RWPE1 (cell line): ENCODE measurements at regions not wholly inside any gene's neighbourhood (a gene's known extent, or its start where the extent isn't known, plus 50 kb on each side); places are given as distances from the start of the nearest gene placed in this dataset.
A peak's percentile ranks its signal among the peaks of the same experiment; 100 is the strongest.

Experiments used
- CTCF ChIA-PET: fragments of 350-600 bp; sonication (Branson Sonifier 250); formaldehyde crosslinking; extraction: SDS; loops from one replicate; lab custom pipeline; 2021; lab: Yijun Ruan, JAX
- POLR2A ChIA-PET: fragments of 400-600 bp; formaldehyde crosslinking; extraction: SDS; loops from one replicate; lab custom pipeline; 2020; ENCODE audit warnings: antibody characterized with exemption; ENCODE audit not compliant: low non-redundant PET; lab: Yijun Ruan, JAX
- DNase-seq: peaks from one replicate; pipeline ENCODE4 v3.0.0; 2012; ENCODE audit warnings: low spot score
- H3K27ac ChIP-seq: fragments of 450-650 bp; 2 replicates; pipeline ENCODE4 v1.5.1; 2017
- TF ChIP-seq, protein P1 (sequence below): fragments of 450-650 bp; conservative IDR thresholded peaks from 2 replicates; pipeline ENCODE4 v1.5.1; 2017; ENCODE audit warnings: low read depth, mild to moderate bottlenecking

DNA sequence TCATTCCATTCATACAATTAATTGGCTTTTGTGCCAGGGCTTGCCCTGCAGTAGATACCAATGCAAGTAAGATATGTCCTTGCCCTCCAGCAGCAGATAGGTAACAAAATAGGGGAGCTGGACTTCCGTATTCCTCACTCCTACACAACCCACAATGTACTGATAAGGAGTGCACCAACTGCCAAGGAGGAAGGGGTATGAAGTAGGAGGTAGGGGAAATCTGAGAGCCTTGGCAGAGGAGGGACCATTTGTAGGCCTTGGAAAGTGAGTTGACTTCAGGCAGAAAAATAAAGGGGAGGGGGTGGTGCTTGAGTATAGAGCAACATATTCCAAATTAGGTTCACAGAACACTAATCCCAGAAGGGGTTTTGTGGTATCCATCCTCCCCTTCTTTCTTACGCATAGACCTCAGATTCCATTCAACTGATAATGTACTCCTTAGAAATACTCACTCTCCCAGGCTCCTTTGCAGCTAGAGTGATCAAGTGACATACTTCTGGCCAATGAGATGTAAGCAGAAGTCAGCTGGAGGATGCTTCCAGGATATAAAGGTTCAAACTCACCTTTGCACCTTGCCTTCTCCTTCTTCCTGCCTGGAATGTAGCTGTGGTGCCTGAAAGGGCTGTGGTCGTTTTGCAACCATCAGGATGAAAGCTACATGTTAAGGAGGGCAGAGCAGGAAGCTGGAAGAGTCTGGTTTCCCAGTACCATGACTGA lies 127.1 kb upstream of the SMAD3 start:
- TF ChIP-seq, protein P1, sequence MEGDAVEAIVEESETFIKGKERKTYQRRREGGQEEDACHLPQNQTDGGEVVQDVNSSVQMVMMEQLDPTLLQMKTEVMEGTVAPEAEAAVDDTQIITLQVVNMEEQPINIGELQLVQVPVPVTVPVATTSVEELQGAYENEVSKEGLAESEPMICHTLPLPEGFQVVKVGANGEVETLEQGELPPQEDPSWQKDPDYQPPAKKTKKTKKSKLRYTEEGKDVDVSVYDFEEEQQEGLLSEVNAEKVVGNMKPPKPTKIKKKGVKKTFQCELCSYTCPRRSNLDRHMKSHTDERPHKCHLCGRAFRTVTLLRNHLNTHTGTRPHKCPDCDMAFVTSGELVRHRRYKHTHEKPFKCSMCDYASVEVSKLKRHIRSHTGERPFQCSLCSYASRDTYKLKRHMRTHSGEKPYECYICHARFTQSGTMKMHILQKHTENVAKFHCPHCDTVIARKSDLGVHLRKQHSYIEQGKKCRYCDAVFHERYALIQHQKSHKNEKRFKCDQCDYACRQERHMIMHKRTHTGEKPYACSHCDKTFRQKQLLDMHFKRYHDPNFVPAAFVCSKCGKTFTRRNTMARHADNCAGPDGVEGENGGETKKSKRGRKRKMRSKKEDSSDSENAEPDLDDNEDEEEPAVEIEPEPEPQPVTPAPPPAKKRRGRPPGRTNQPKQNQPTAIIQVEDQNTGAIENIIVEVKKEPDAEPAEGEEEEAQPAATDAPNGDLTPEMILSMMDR: no peak
- CTCF ChIA-PET: no interaction called here
- H3K27ac ChIP-seq: no peak overlapping the region
- no peak for DNase-seq
- POLR2A ChIA-PET: no interaction called here

DNA sequence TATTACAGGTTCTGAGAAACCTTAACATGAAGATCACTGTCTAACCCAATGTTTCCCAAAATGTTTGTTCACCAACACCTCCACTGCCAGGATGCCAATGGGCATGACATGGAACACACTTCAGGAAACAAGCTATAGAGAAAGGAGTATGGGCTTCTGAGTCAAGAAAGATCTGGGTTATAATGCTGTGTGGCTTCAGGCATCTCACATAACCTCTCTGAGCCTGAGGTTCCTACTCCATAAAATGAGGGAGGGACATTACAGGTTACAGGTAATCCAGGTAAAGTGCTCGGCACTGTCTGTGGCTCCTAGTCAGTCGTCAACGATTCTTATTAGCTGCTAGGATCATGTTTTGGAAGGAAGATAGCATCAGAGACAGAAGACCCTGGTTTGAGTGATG lies 126.4 kb upstream of the SMAD3 start:
- CTCF ChIA-PET: no interaction called here

DNA sequence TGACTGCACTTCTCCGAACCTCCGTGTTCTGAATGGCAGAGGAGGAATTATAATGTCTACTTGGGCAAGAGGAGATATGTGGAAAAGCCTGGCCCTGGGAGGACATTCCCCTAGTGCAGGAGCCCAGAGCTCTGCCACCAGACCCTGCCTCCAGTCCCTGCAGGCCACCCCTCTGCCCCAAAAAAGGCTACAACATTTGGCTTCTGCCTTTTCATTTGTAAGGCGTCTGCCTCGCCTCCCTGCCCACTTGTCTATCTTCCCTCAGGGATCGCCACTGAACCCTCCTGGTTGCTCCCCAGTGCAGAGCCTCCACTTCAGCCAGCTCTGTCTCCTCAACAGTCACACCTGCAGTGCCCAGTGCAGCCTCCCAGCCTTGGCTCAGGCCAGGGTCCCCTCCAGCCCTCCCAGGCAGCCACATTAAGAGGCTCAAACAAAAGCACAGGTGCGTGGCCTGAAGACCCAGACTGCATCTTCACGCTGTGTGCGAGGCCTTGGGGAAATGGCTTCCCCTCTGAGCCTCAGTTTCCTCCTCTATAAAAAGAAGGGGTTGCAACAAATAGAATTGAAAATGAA lies 125.9 kb upstream of the SMAD3 start:
- DNase-seq: no peak
- TF ChIP-seq, protein P1: no peak
- H3K27ac ChIP-seq: no peak overlapping the region
- CTCF ChIA-PET: no interaction called here
- POLR2A ChIA-PET: no interaction called here

More for the DNA sequence above, 126.4 kb upstream of the SMAD3 start:
- TF ChIP-seq, protein P1: no peak
- no peak overlapping the region for H3K27ac ChIP-seq
- POLR2A ChIA-PET: no interaction called here
- DNase-seq: no peak

DNA sequence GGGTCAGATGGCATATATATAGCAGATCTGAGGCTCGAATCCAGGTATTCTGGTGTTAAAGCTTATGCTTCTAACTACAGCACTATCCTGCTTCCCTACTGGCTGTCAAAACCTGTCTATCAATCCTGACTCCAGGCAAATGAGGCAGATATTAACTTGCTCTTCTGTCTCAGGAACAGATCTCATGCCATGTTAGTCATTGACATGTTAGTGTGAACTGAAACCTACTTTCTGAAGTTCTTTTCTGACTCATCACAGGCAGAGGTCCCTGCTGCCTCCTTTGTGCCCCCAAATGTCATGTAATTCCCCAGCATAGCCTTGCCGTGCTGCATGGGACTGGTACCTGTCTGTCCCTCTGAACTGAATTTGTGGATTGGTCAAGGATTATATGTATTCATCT lies 125.0 kb upstream of the SMAD3 start:
- H3K27ac ChIP-seq: no peak overlapping the region
- DNase-seq: peak; percentile 26
- ChIA-PET CTCF (interaction anchor here (0.5 kb wide), 1 partner anchor 358 kb away, joined by 3 read pairs; no protein-coding TSS in a partner anchor), POLR2A (no interaction called here)
- TF ChIP-seq, protein P1: no peak

DNA sequence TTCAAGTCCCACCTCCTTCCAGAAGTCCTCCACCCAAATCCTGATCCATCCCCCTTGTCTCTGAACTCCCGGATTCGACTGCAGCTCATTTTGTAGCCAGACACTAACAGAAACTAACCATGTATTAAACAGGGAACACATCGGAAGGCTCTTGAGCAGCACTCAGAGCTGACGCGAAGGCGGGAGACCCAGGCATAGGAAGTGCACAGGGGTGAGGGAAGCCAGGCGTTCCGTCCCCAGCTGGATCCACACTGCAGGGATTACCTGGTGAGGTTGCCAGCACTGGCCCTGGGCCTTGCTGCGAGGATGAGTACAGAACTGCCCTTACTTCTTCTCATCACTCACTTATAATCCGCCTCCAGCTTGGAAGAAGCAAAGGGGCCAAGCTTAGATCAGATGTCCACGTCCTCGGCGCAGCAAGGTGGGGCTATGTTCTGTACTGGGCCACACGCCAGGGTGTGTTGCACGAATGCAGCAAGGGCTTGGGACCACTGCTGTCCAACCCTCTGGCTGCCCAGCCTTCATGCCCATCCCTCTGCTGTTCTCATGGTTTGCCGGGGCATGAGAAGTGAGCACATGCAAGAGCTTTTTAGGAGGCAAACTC lies 124.2 kb upstream of the SMAD3 start:
- CTCF ChIA-PET: interaction anchor here (0.6 kb wide), 1 partner anchor 9 kb away, joined by 3 read pairs; no protein-coding TSS in a partner anchor
- no peak overlapping the region for H3K27ac ChIP-seq
- DNase-seq: no peak
- TF ChIP-seq, protein P1: no peak
- POLR2A ChIA-PET: no interaction called here

DNA sequence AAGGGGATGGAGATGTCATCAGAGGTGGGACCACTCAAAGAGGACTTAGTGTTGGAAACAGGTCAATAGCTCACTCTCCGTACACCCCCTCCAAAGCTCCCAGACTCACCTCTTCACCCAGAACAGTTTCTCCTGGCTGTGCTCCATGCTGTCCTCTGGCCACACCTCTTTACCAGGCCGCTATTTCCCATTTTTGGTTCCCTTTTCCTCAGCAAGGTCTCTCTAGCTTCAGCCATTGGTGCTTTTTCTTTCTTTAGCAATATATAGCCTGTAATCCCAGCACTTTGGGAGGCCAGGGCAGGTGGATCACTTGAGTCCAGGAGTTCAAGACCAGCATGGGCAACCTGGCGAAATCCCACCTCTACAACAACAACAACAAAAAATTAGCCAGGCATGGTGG lies 123.6 kb upstream of the SMAD3 start:
- TF ChIP-seq, protein P1: no peak
- no peak for DNase-seq
- H3K27ac ChIP-seq: no peak overlapping the region
- CTCF ChIA-PET: interaction anchor here (0.6 kb wide), 1 partner anchor 10 kb away, joined by 3 read pairs; no protein-coding TSS in a partner anchor
- POLR2A ChIA-PET: no interaction called here
